ENCODE measurements at regions not wholly inside any gene's neighbourhood (a gene's known extent, or its start where the extent isn't known, plus 50 kb on each side); places are given as distances from the start of the nearest gene placed in this dataset.
"Not testable (repeated sequence)": the region's sequence is repeated elsewhere in the genome, so short reads cannot be mapped to it uniquely, and the experiment has no call there.

DNA sequence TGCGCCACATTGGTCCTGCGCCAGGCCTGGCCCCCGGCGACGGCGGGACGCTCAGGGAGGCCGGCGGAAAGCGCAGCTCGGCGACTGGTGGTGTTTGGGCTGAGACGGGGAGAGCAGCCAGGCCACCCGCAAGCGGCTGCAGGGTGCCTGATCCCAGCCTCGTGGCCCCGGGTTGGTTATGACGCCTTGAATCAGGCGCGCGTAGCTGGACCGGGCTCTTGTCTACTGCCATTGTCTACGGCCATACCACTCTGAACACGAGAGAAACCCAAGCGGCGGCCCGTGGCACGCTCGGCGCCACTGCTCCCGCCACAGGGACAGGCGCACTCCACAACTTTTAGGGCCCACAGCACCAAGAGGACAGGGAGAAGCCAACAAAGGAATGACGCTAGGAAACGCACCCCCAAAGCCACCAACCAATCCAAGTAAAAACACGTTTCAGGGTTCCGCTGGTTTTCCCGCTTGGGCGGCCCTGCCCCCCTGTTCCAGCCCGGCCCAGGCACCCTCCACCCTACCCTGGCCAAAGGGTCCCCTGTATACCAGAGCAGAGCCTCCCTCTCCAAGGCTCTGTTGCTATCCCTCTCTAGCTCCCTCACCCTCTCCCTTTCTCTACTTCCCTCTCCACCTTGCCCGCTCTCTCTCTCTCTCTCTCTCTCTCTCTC lies 1849.3 kb upstream of the DEFB115 start:
- Histone ChIP-seq H3K4me3 (ENCODE audit: low read depth, low read length) (no peak overlapping the region), H3K27me3 (ENCODE audit: control insufficient read depth, insufficient read depth, low read length) (peaks cover 3% of the 10 kb centered on the region), H3K9me3 (ENCODE audit: control insufficient read depth, insufficient read depth, low read length) (peaks cover 55% of the 10 kb centered on the region), H3K27ac (ENCODE audit: low read depth, low read length) (no peak overlapping the region)
- TF ChIP-seq, protein P1, sequence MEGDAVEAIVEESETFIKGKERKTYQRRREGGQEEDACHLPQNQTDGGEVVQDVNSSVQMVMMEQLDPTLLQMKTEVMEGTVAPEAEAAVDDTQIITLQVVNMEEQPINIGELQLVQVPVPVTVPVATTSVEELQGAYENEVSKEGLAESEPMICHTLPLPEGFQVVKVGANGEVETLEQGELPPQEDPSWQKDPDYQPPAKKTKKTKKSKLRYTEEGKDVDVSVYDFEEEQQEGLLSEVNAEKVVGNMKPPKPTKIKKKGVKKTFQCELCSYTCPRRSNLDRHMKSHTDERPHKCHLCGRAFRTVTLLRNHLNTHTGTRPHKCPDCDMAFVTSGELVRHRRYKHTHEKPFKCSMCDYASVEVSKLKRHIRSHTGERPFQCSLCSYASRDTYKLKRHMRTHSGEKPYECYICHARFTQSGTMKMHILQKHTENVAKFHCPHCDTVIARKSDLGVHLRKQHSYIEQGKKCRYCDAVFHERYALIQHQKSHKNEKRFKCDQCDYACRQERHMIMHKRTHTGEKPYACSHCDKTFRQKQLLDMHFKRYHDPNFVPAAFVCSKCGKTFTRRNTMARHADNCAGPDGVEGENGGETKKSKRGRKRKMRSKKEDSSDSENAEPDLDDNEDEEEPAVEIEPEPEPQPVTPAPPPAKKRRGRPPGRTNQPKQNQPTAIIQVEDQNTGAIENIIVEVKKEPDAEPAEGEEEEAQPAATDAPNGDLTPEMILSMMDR (IDR thresholded peaks at IDR 0.05; ENCODE audit: low read depth, low read length): no peak
- no peak for DNase-seq (ENCODE audit: low read depth, low spot score)
- ChIA-PET CTCF (no interaction called here), POLR2A (no interaction called here)

DNA sequence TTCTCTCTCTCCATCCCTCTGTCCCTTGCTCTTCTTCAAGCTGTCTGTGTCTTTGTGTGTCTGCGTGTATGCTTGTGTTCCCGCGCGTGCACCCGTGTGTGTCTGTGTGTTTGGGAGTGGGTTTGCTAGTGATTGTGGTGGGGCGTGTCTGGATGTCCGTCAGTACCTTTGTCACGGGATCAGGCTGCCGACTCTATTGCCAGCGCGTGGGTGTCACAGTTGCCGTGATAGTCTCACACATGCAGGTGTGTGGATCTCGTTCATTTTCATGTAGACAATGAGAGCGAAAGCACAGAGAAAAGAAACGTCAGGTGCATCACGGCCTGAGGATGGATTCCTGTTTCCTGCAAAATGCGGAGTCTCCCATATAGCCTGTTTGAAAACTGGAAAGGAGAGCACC lies 1848.8 kb upstream of the DEFB115 start:
- CTCF ChIA-PET: not testable (repeated sequence)

DNA sequence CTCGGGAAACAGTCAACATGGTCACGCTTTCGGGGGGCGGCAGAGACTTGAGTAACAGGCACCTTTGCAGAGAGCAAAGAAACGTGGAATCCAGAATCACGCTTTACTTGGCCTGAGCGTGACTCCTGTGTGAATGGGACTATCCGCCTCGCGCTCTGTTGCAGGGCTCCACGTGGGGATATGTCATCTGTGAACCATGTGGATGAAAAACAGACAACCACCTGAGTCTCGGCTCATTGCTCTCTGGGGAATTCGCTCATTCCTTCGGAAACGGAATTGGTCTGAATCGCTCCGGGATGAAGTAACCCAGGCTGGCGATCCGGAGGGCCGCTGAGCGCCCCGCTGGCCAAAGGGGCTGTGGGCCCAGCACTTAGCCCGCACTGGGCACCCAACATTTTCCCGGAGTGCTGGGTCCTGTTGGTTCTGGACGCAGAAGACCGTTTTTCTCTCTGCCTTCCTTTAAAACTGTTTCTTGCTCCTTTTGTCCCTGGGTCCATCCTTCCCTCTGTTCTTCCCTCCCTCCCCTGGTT lies 1848.2 kb upstream of the DEFB115 start:
- H3K4me3 ChIP-seq (ENCODE audit: low read depth, low read length); CTCF ChIA-PET; POLR2A ChIA-PET; H3K27ac ChIP-seq (ENCODE audit: low read depth, low read length); DNase-seq (ENCODE audit: low read depth, low spot score); H3K27me3 ChIP-seq (ENCODE audit: control insufficient read depth, insufficient read depth, low read length): not testable (repeated sequence)
- peaks cover 55% of the 10 kb centered on the region for H3K9me3 ChIP-seq (ENCODE audit: control insufficient read depth, insufficient read depth, low read length)

More for the DNA sequence above, 1848.8 kb upstream of the DEFB115 start:
- DNase-seq (ENCODE audit: low read depth, low spot score); H3K27ac ChIP-seq (ENCODE audit: low read depth, low read length); H3K4me3 ChIP-seq (ENCODE audit: low read depth, low read length); H3K27me3 ChIP-seq (ENCODE audit: control insufficient read depth, insufficient read depth, low read length); POLR2A ChIA-PET: not testable (repeated sequence)
- H3K9me3 ChIP-seq (ENCODE audit: control insufficient read depth, insufficient read depth, low read length): peaks cover 55% of the 10 kb centered on the region

DNA sequence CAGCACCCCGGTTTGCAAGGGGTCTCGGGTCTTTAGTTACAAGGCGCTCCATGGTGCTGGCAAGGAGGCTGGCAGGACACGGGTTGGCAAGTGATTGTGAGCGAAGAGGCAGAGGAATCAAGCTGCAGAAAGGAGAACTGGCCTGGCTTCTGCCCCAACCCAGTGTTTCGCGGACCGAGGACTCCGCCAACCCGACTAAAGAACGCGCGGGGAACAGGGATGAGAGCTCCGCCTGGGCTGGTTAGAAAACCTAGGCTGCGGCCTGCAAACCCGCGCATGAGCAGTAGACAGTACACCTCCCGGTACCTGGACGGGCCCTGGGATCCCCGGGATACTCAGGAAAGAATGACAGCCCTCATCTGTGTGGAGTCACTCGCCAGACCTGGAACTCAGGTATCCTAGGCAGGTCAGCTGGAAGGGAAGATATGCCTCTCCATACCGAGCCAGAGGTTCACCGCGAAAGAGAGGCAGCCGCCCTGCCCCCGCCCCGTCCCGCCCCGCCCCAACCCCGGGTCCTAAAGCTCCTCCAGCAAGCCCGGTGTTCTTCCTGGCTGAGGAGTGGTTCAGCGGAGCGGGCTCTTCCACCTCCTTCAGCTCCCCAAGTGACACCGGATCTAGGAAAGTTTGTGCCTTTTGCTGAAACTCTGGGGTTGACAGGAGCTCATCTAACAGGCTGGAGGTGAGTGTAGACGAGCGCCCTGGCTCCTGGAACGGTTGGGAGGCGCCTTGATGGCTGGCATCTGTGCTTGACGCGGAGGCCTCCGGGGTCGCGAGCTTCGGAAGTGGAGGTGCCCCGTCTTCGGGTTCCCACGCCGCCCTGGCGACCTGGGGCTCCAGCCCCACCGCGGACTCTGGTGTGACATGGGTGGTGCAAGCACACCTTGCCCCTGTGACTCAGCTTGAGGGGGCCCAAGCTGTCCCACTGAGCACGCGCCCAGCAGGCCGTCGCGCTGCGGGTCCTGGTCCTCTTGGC lies 1847.3 kb upstream of the DEFB115 start:
- Histone ChIP-seq H3K9me3 (ENCODE audit: control insufficient read depth, insufficient read depth, low read length) (peaks cover 51% of the 10 kb centered on the region), H3K27me3 (ENCODE audit: control insufficient read depth, insufficient read depth, low read length) (peaks cover 3% of the 10 kb centered on the region)
- CTCF ChIA-PET: no interaction called here

DNA sequence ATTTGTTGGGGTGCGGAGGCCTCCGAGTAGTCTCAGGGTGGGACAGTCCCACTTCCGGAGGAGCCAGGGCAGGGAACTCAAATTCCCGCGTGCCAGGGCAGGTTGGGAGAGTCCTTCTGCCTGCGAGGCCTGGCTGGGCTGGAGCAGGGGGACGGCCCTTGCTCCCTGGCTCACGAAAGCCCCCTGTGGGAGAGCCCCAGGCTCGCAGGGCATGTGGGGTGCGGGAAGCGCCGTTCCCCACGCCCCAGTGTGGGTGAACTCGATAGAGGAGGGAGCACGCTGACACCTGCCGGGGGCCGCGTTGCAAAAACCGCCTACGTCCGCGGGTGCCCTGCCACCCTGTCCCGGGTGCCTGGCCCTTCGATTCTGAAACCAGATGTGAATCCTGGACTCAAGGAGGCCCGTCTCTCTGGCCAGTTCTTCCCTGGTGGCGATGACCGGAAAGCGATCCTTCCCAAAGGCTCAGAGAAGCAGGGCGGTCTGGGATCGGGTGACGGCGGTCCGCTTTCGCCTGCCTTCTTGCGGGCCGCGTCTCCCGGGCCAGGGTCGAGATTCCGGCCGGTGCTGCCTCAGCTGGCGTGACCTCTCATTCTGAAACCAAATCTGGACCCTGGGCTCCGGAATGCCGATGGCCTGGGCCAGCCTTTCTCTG lies 1846.5 kb upstream of the DEFB115 start:
- H3K9me3 ChIP-seq (ENCODE audit: control insufficient read depth, insufficient read depth, low read length): peaks cover 43% of the 10 kb centered on the region
- TF ChIP-seq, protein P1 (IDR thresholded peaks at IDR 0.05; ENCODE audit: low read depth, low read length): no peak
- no peak overlapping the region for H3K27ac ChIP-seq (ENCODE audit: low read depth, low read length)
- ChIA-PET CTCF (no interaction called here), POLR2A (no interaction called here)
- DNase-seq (ENCODE audit: low read depth, low spot score): no peak
- no peak overlapping the region for H3K4me3 ChIP-seq (ENCODE audit: low read depth, low read length)
- H3K27me3 ChIP-seq (ENCODE audit: control insufficient read depth, insufficient read depth, low read length): peaks cover 3% of the 10 kb centered on the region

More for the DNA sequence above, 1847.3 kb upstream of the DEFB115 start:
- no peak overlapping the region for H3K4me3 ChIP-seq (ENCODE audit: low read depth, low read length)
- no peak overlapping the region for H3K27ac ChIP-seq (ENCODE audit: low read depth, low read length)
- no peak for DNase-seq (ENCODE audit: low read depth, low spot score)
- POLR2A ChIA-PET: no interaction called here
- TF ChIP-seq, protein P1 (IDR thresholded peaks at IDR 0.05; ENCODE audit: low read depth, low read length): no peak

DNA sequence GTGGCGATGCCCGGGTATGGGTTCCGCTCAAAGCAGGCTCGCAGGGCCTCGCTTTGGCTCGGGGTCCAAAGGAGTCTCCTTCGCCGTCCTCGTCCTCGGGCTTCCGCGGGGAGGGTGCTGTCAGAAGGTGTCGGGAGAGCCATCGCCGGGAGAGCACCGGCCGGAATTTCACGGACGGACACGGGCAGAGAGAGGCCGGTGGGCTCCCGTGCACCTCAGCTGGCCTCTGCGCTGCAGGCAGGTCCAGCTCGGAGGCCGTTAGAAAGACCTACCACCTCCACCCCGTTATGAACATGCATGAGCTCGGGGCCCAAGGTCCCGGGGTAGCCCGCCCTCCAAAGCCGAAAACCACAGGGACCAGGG lies 1846.0 kb upstream of the DEFB115 start:
- DNase-seq (ENCODE audit: low read depth, low spot score); H3K4me3 ChIP-seq (ENCODE audit: low read depth, low read length); CTCF ChIA-PET: not testable (repeated sequence)

More for the DNA sequence above, 1846.0 kb upstream of the DEFB115 start:
- H3K27ac ChIP-seq (ENCODE audit: low read depth, low read length); POLR2A ChIA-PET; H3K27me3 ChIP-seq (ENCODE audit: control insufficient read depth, insufficient read depth, low read length): not testable (repeated sequence)
- peaks cover 41% of the 10 kb centered on the region for H3K9me3 ChIP-seq (ENCODE audit: control insufficient read depth, insufficient read depth, low read length)

Measured in AG04450 (cell line).